ENCODE measurements at regions not wholly inside any gene's neighbourhood (a gene's known extent, or its start where the extent isn't known, plus 50 kb on each side); places are given as distances from the start of the nearest gene placed in this dataset.

- TF ChIP-seq POLR2A (IDR thresholded peaks at IDR 0.05): no peak
- TF ChIP-seq CTCF (IDR thresholded peaks at IDR 0.05): no peak
Observed at GRCh38 chr2:8197101-8197500, 484.8 kb upstream of the ID2 start.
